ENCODE measurements at regions not wholly inside any gene's neighbourhood (a gene's known extent, or its start where the extent isn't known, plus 50 kb on each side); places are given as distances from the start of the nearest gene placed in this dataset.
"Not testable (repeated sequence)": the region's sequence is repeated elsewhere in the genome, so short reads cannot be mapped to it uniquely, and the experiment has no call there.

GRCh38 chr6:15739353-15739752 is 76.5 kb upstream of the DTNBP1 start:
- DNase-seq (ENCODE audit: low read depth in 1 of 2, low spot score in 1 of 2), result no peak
- TF ChIP-seq SPI1 (IDR thresholded peaks at IDR 0.05; ENCODE audit: borderline replicate concordance, low read depth), result no peak
- TF ChIP-seq REST (IDR thresholded peaks at IDR 0.05; ENCODE audit: insufficient replicate concordance, low read depth), result no peak
- TF ChIP-seq POLR2AphosphoS5 (IDR thresholded peaks at IDR 0.05; ENCODE audit: low read depth), result no peak
- TF ChIP-seq, protein P1, sequence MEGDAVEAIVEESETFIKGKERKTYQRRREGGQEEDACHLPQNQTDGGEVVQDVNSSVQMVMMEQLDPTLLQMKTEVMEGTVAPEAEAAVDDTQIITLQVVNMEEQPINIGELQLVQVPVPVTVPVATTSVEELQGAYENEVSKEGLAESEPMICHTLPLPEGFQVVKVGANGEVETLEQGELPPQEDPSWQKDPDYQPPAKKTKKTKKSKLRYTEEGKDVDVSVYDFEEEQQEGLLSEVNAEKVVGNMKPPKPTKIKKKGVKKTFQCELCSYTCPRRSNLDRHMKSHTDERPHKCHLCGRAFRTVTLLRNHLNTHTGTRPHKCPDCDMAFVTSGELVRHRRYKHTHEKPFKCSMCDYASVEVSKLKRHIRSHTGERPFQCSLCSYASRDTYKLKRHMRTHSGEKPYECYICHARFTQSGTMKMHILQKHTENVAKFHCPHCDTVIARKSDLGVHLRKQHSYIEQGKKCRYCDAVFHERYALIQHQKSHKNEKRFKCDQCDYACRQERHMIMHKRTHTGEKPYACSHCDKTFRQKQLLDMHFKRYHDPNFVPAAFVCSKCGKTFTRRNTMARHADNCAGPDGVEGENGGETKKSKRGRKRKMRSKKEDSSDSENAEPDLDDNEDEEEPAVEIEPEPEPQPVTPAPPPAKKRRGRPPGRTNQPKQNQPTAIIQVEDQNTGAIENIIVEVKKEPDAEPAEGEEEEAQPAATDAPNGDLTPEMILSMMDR (IDR thresholded peaks at IDR 0.05; ENCODE audit: insufficient read depth, low read length), result no peak
- no peak for TF ChIP-seq GABPA (IDR thresholded peaks at IDR 0.05; ENCODE audit: low read depth)
- no peak overlapping the region for H3K4me3 ChIP-seq (replicated peaks; ENCODE audit: insufficient read depth, low read length)
- no peak overlapping the region for H3K27ac ChIP-seq (replicated peaks)
- H3K27me3 ChIP-seq (ENCODE audit: insufficient read depth, poor library complexity, severe bottlenecking), result no peaks in the 10 kb centered on the region

DNA sequence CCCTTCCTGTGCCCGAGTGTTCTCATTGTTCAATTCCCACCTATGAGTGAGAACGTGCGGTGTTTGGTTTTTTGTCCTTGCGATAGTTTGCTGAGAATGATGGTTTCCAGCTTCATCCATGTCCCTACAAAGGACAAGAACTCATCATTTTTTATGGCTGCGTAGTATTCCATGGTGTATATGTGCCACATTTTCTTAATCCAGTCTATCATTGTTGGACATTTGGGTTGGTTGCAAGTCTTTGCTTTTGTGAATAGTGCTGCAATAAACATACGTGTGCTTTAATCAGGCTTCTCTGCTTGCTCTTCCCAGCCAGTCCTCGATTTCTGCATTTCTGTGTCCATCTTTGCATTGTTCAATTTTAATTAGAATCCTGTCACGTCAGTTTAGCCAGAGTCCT is 75.4 kb upstream of the DTNBP1 start:
- not testable (repeated sequence) for H3K27ac ChIP-seq (replicated peaks); DNase-seq (ENCODE audit: low read depth in 1 of 2, low spot score in 1 of 2); H3K4me3 ChIP-seq (replicated peaks; ENCODE audit: insufficient read depth, low read length); H3K27me3 ChIP-seq (ENCODE audit: insufficient read depth, poor library complexity, severe bottlenecking)

DNA sequence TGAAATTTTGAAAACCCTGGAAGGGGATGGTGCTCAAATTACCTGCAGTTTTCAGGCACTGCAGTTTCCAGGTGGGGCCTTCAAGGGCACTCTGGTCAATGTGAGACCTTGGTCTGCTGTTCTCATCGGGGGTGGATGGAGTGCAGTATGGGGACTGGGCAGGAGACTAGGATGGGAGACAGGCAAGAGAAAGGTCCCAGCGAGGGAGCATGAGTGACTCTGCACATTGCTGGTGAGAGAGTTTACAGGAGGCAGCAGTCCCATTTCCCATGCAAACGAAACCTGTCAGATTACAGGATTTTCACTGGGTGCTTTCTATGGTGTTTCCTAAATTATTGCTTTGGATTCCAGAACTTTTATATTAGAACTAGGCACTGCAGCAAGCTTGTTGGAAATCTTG is 73.5 kb upstream of the DTNBP1 start:
- Histone ChIP-seq H3K27me3 (ENCODE audit: insufficient read depth, poor library complexity, severe bottlenecking) (no peaks in the 10 kb centered on the region), H3K27ac (replicated peaks) (no peak overlapping the region), H3K4me3 (replicated peaks; ENCODE audit: insufficient read depth, low read length) (no peak overlapping the region)
- DNase-seq (ENCODE audit: low read depth in 1 of 2, low spot score in 1 of 2), result no peak
- TF ChIP-seq REST (IDR thresholded peaks at IDR 0.05; ENCODE audit: insufficient replicate concordance, low read depth) (no peak), GABPA (IDR thresholded peaks at IDR 0.05; ENCODE audit: low read depth) (no peak), POLR2AphosphoS5 (IDR thresholded peaks at IDR 0.05; ENCODE audit: low read depth) (no peak), SPI1 (IDR thresholded peaks at IDR 0.05; ENCODE audit: borderline replicate concordance, low read depth) (no peak)
- TF ChIP-seq, protein P1 (IDR thresholded peaks at IDR 0.05; ENCODE audit: insufficient read depth, low read length), result no peak

DNA sequence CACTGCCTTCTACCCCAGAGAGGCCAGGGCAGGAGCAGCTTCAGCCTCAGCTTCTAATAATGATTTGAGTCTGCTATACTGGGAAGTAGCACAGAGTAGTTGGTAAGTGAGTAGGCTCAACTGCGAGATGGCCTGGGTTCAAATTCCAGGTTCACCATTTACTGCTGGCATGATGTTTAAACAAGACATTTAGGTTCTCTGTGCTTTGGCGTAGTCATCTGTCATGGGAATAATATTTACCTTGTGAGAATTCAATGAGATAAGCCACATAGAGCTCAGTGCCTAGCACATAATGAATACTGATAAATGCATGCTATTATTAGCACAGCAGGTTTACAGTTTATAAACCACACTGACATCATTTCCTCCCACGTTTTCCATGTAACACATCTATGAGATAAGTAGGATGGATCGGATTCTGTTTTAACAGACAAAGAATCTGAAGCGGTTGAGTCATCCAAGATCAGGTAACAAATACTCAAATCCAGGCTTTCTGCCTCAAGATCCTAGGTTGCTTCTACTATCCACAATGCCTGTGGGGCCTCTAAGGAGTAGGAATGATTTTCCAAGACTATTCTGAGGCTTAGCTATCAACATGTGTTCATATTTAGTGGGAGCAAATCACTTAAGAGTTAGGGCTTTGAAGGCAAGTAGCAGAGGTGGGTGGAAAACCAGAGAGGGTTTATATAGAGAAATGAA is 72.9 kb upstream of the DTNBP1 start:
- Histone ChIP-seq H3K27ac (replicated peaks) (no peak overlapping the region), H3K4me3 (replicated peaks; ENCODE audit: insufficient read depth, low read length) (no peak overlapping the region), H3K27me3 (ENCODE audit: insufficient read depth, poor library complexity, severe bottlenecking) (no peaks in the 10 kb centered on the region)
- TF ChIP-seq, protein P1 (IDR thresholded peaks at IDR 0.05; ENCODE audit: insufficient read depth, low read length), result no peak
- no peak for TF ChIP-seq POLR2AphosphoS5 (IDR thresholded peaks at IDR 0.05; ENCODE audit: low read depth)
- TF ChIP-seq GABPA (IDR thresholded peaks at IDR 0.05; ENCODE audit: low read depth), result no peak
- no peak for TF ChIP-seq REST (IDR thresholded peaks at IDR 0.05; ENCODE audit: insufficient replicate concordance, low read depth)
- TF ChIP-seq SPI1 (IDR thresholded peaks at IDR 0.05; ENCODE audit: borderline replicate concordance, low read depth), result no peak
- no peak for DNase-seq (ENCODE audit: low read depth in 1 of 2, low spot score in 1 of 2)

Data from HL-60 (cell line).